HCT116 (cell line): ENCODE measurements at regions not wholly inside any gene's neighbourhood (a gene's known extent, or its start where the extent isn't known, plus 50 kb on each side); places are given as distances from the start of the nearest gene placed in this dataset.
A peak's percentile ranks its signal among the peaks of the same experiment; 100 is the strongest.

Experiments
- ATAC-seq: fragments of 200-7000 bp; cut with Tn5 transposase; 2 replicates; pipeline ENCODE4 v1.9.1; 2020; ENCODE audit warnings: mild to moderate bottlenecking, moderate library complexity
- BruUV-seq: library from RNA; stranded (reverse); fragments of 400-500 nt; replicated peaks from 2 replicates; lab custom pipeline; 2021; lab: Mats Ljungman, UMichigan
- CTCF ChIA-PET: fragments of 300-600 bp; sonication (Branson Sonifier 250); formaldehyde crosslinking; loops from one replicate; lab custom pipeline; 2021; ENCODE audit warnings: antibody characterized with exemption; lab: Charles Lee
- POLR2A ChIA-PET: fragments of 300-600, 350-600 bp; sonication (Branson Sonifier 250); formaldehyde crosslinking; loops from one replicate; lab custom pipeline; 2021; ENCODE audit warnings: antibody characterized with exemption; lab: Charles Lee
- RAD21 ChIA-PET, 2 experiments: fragments of 300-600 bp; sonication (Branson Sonifier 250); formaldehyde crosslinking; loops; one replicate each; lab custom pipeline; 2023; ENCODE audit warnings: low total read pairs in 2 of 2; ENCODE audit not compliant: uncharacterized antibody in 2 of 2, unreplicated experiment in 2 of 2, low non-redundant PET in 1 of 2; lab: Charles Lee
- DNase-seq: peaks from one replicate; pipeline ENCODE4 v3.0.0-alpha.2; 2010; ENCODE audit warnings: low read depth, low spot score
- H2AFZ ChIP-seq: fragments of 200-600 bp; shearing (Covaris generic), sonication (generic); 2 replicates; pipeline ENCODE4 v1.6.1; 2017; ENCODE audit warnings: low read depth, mixed run types, mixed read lengths, antibody characterized with exemption, low read length; ENCODE audit not compliant: poor library complexity, severe bottlenecking
- H3K27ac ChIP-seq: 2 replicates; pipeline ENCODE4 v1.5.1; 2012; ENCODE audit warnings: low read depth, low read length
- H3K27me3 ChIP-seq: fragments of 200-600 bp; sonication (generic); 2 replicates; pipeline ENCODE4 v1.6.1; 2016; ENCODE audit warnings: mixed run types, low read length, mixed read lengths; ENCODE audit not compliant: insufficient read depth
- H3K36me3 ChIP-seq, 2 experiments: fragments of 200-500 bp in 1 of 2; fragments of 200-600 bp in 1 of 2; sonication (Bioruptor generic) in 1 of 2; sonication (generic) in 1 of 2; 2 replicates each; pipeline versions ENCODE4 v1.5.1 to v1.6.1; 2014 to 2016; ENCODE audit warnings: low read length in 2 of 2, inconsistent platforms in 1 of 2, mixed read lengths in 1 of 2, mixed run types in 1 of 2; ENCODE audit not compliant: insufficient read depth in 2 of 2, control insufficient read depth in 1 of 2
- H3K4me1 ChIP-seq, 2 experiments: fragments of 200-600 bp in 1 of 2; sonication (generic) in 1 of 2; 2 replicates each; pipeline versions ENCODE4 v1.5.1 to v1.6.1; 2012 to 2017; ENCODE audit warnings: low read length in 2 of 2, inconsistent platforms in 1 of 2, mild to moderate bottlenecking in 1 of 2, mixed read lengths in 1 of 2, mixed run types in 1 of 2, moderate library complexity in 1 of 2; ENCODE audit not compliant: insufficient read depth in 2 of 2, control insufficient read depth in 1 of 2
- H3K4me2 ChIP-seq: fragments of 200-600 bp; sonication (generic); 2 replicates; pipeline ENCODE4 v1.6.1; 2017; ENCODE audit warnings: mixed run types, low read length, mixed read lengths
- H3K4me3 ChIP-seq, 2 experiments: fragments of 200-600 bp in 1 of 2; sonication (generic) in 1 of 2; replicated peaks in 1 of 2; 2 replicates each; pipeline ENCODE4 v1.5.1; 2011 to 2016; ENCODE audit warnings: low read length in 2 of 2, control low read depth in 1 of 2, low read depth in 1 of 2, mild to moderate bottlenecking in 1 of 2, mixed read lengths in 1 of 2, mixed run types in 1 of 2
- H3K79me2 ChIP-seq: fragments of 200-600 bp; sonication (generic); 2 replicates; pipeline ENCODE4 v1.6.1; 2017; ENCODE audit warnings: mild to moderate bottlenecking, mixed run types, low read length, moderate library complexity, mixed read lengths; ENCODE audit not compliant: insufficient read depth
- H3K9ac ChIP-seq: fragments of 200-600 bp; sonication (generic); 2 replicates; pipeline ENCODE4 v1.6.1; 2016; ENCODE audit warnings: low read length, mixed read lengths
- H3K9me2 ChIP-seq: fragments of 200-600 bp; sonication (generic), shearing (Covaris generic); 2 replicates; pipeline ENCODE4 v1.6.1; 2017; ENCODE audit warnings: mixed run types, mild to moderate bottlenecking, moderate library complexity; ENCODE audit not compliant: insufficient read depth
- H3K9me3 ChIP-seq, 2 experiments: fragments of 200-500 bp in 1 of 2; fragments of 200-600 bp in 1 of 2; sonication (Bioruptor generic) in 1 of 2; sonication (generic) in 1 of 2; 2 replicates each; pipeline ENCODE4 v1.6.1; 2014 to 2017; ENCODE audit warnings: low read length in 2 of 2, mixed read lengths in 2 of 2, inconsistent platforms in 1 of 2, low read depth in 1 of 2, mild to moderate bottlenecking in 1 of 2, mixed run types in 1 of 2, moderate library complexity in 1 of 2; ENCODE audit not compliant: control insufficient read depth in 1 of 2, insufficient read depth in 1 of 2
- H4K20me1 ChIP-seq: fragments of 200-600 bp; sonication (generic), shearing (Covaris generic); 2 replicates; pipeline ENCODE4 v1.6.1; 2017; ENCODE audit warnings: mixed run types, mild to moderate bottlenecking, moderate library complexity; ENCODE audit not compliant: insufficient read depth
- ATF3 ChIP-seq: IDR thresholded peaks from 2 replicates; pipeline ENCODE4 v1.6.1; 2012
- CEBPB ChIP-seq: IDR thresholded peaks from 2 replicates; pipeline ENCODE4 v1.6.1; 2012; ENCODE audit warnings: low read depth
- CTCF ChIP-seq, 3 experiments: fragments of 200-600 bp in 1 of 3; sonication (generic) in 1 of 3; IDR thresholded peaks in 2 of 3; conservative IDR thresholded peaks in 1 of 3; 2 replicates each; pipeline ENCODE4 v1.5.1; 2012 to 2017; ENCODE audit warnings: low read depth in 2 of 3, low read length in 2 of 3, antibody characterized with exemption in 1 of 3, borderline replicate concordance in 1 of 3, control low read depth in 1 of 3, mild to moderate bottlenecking in 1 of 3, mixed read lengths in 1 of 3, mixed run types in 1 of 3, moderate library complexity in 1 of 3; ENCODE audit not compliant: insufficient read depth in 1 of 3
- EGR1 ChIP-seq: IDR thresholded peaks from 2 replicates; pipeline ENCODE4 v1.6.1; 2012; ENCODE audit warnings: low read depth
- EZH2phosphoT487 ChIP-seq: fragments of 200-600 bp; IDR thresholded peaks from 2 replicates; pipeline ENCODE4 v1.6.1; 2018; ENCODE audit warnings: antibody characterized with exemption, borderline replicate concordance
- FOSL1 ChIP-seq: IDR thresholded peaks from 2 replicates; pipeline ENCODE4 v1.6.1; 2012; ENCODE audit warnings: low read depth
- POLR2AphosphoS5 ChIP-seq: IDR thresholded peaks from 2 replicates; pipeline ENCODE4 v1.6.1; 2011; ENCODE audit warnings: mild to moderate bottlenecking, low read depth, low read length, moderate library complexity
- RAD21 ChIP-seq: IDR thresholded peaks from 2 replicates; pipeline ENCODE4 v1.6.1; 2012; ENCODE audit warnings: low read depth, mild to moderate bottlenecking
- REST ChIP-seq: IDR thresholded peaks from 2 replicates; pipeline ENCODE4 v1.6.1; 2012; ENCODE audit warnings: low read depth
- SP1 ChIP-seq: IDR thresholded peaks from 2 replicates; pipeline ENCODE4 v1.6.1; 2012; ENCODE audit warnings: low read depth
- TCF7L2 ChIP-seq: IDR thresholded peaks from 2 replicates; pipeline ENCODE4 v1.7.0; 2011; ENCODE audit warnings: borderline replicate concordance, inconsistent platforms; ENCODE audit not compliant: insufficient read depth, insufficient read length; ENCODE audit errors: extremely low read depth
- YY1 ChIP-seq: IDR thresholded peaks from 2 replicates; pipeline ENCODE4 v1.6.1; 2011; ENCODE audit warnings: low read length, low read depth, moderate library complexity, mild to moderate bottlenecking; ENCODE audit not compliant: insufficient replicate concordance; ENCODE audit errors: extremely low read depth
- intact Hi-C: fragments of 100-400 bp; cut with micrococcal nuclease; formaldehyde crosslinking; loops from 2 replicates; pipeline ENCODE4 v1.10.0; 2022

- Histone ChIP-seq H3K9me3 (no peaks in the 10 kb centered on the region), H3K9ac (no peak overlapping the region), H3K9me2 (no peaks in the 10 kb centered on the region), H3K27me3 (0 out of 2 replicates have a peak, but pooled peaks cover 5% of the 10 kb centered on the region), H4K20me1 (no peaks in the 10 kb centered on the region), H3K27ac (no peak overlapping the region), H3K4me3 (no peak overlapping the region), H3K4me2 (no peak overlapping the region), H2AFZ (peak overlapping the region; percentile 50), H3K4me1 (no peaks in the 10 kb centered on the region), H3K36me3 (no peaks in the 10 kb centered on the region), H3K79me2 (no peaks in the 10 kb centered on the region)
- no TSS peak for BruUV-seq
- CTCF ChIA-PET, result interaction anchor here (1.0 to 1.3 kb wide), 3 partner anchors 10 to 152 kb away, joined by 3 read pairs; no protein-coding TSS in a partner anchor
- POLR2A ChIA-PET, result no interaction called here
- RAD21 ChIA-PET, result no interaction called here
- ATAC-seq (no peak), DNase-seq (no peak)
- intact Hi-C loops, result loop anchor here (1.0 to 5.0 kb wide), 3 partner anchors 108 to 702 kb away; no protein-coding TSS in a partner anchor
- TF ChIP-seq YY1 (no peak), ATF3 (no peak), TCF7L2 (no peak), RAD21 (no peak), CEBPB (no peak), SP1 (no peak), FOSL1 (no peak), CTCF (IDR thresholded peaks at IDR 0.05 in 2 of 3, conservative IDR thresholded peaks at IDR 0.05 in 1 of 3; ENCODE audit: borderline replicate concordance in 1 of 3, insufficient read depth in 1 of 3, low read depth in 2 of 3, low read length in 2 of 3) (no peak), POLR2AphosphoS5 (no peak), EGR1 (no peak), REST (no peak), EZH2phosphoT487 (no peak)
Measured at GRCh38 chr1:209354840-209355165, 228.7 kb upstream of the CAMK1G start.
